ENCODE measurements at regions not wholly inside any gene's neighbourhood (a gene's known extent, or its start where the extent isn't known, plus 50 kb on each side); places are given as distances from the start of the nearest gene placed in this dataset.

- TF ChIP-seq, protein P1, sequence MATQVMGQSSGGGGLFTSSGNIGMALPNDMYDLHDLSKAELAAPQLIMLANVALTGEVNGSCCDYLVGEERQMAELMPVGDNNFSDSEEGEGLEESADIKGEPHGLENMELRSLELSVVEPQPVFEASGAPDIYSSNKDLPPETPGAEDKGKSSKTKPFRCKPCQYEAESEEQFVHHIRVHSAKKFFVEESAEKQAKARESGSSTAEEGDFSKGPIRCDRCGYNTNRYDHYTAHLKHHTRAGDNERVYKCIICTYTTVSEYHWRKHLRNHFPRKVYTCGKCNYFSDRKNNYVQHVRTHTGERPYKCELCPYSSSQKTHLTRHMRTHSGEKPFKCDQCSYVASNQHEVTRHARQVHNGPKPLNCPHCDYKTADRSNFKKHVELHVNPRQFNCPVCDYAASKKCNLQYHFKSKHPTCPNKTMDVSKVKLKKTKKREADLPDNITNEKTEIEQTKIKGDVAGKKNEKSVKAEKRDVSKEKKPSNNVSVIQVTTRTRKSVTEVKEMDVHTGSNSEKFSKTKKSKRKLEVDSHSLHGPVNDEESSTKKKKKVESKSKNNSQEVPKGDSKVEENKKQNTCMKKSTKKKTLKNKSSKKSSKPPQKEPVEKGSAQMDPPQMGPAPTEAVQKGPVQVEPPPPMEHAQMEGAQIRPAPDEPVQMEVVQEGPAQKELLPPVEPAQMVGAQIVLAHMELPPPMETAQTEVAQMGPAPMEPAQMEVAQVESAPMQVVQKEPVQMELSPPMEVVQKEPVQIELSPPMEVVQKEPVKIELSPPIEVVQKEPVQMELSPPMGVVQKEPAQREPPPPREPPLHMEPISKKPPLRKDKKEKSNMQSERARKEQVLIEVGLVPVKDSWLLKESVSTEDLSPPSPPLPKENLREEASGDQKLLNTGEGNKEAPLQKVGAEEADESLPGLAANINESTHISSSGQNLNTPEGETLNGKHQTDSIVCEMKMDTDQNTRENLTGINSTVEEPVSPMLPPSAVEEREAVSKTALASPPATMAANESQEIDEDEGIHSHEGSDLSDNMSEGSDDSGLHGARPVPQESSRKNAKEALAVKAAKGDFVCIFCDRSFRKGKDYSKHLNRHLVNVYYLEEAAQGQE (IDR thresholded peaks at IDR 0.05): no peak
- TF ChIP-seq, protein P2, sequence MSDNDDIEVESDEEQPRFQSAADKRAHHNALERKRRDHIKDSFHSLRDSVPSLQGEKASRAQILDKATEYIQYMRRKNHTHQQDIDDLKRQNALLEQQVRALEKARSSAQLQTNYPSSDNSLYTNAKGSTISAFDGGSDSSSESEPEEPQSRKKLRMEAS (IDR thresholded peaks at IDR 0.05): no peak
- TF ChIP-seq TAF1 (conservative IDR thresholded peaks at IDR 0.05) (no peak), RAD21 (IDR thresholded peaks at IDR 0.05) (no peak), CTCF (IDR thresholded peaks at IDR 0.05; ENCODE audit: low read depth, low read length, missing input control) (no peak), SP1 (IDR thresholded peaks at IDR 0.05) (no peak), JUND (IDR thresholded peaks at IDR 0.05) (no peak), GABPA (IDR thresholded peaks at IDR 0.05 in 1 of 2, conservative IDR thresholded peaks at IDR 0.05 in 1 of 2) (no peak), FOXA1 (IDR thresholded peaks at IDR 0.05) (no peak), YY1 (IDR thresholded peaks at IDR 0.05) (no peak), ATF3 (IDR thresholded peaks at IDR 0.05) (no peak)
- TF ChIP-seq, protein P3, sequence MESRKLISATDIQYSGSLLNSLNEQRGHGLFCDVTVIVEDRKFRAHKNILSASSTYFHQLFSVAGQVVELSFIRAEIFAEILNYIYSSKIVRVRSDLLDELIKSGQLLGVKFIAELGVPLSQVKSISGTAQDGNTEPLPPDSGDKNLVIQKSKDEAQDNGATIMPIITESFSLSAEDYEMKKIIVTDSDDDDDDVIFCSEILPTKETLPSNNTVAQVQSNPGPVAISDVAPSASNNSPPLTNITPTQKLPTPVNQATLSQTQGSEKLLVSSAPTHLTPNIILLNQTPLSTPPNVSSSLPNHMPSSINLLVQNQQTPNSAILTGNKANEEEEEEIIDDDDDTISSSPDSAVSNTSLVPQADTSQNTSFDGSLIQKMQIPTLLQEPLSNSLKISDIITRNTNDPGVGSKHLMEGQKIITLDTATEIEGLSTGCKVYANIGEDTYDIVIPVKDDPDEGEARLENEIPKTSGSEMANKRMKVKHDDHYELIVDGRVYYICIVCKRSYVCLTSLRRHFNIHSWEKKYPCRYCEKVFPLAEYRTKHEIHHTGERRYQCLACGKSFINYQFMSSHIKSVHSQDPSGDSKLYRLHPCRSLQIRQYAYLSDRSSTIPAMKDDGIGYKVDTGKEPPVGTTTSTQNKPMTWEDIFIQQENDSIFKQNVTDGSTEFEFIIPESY (IDR thresholded peaks at IDR 0.05): no peak
Measured at GRCh38 chr7:108845951-108846350, 276.3 kb downstream of the DNAJB9 start.

Data from liver (tissue), 3 donors.